GM03348 (cell line): ENCODE measurements at regions not wholly inside any gene's neighbourhood (a gene's known extent, or its start where the extent isn't known, plus 50 kb on each side); places are given as distances from the start of the nearest gene placed in this dataset.
"Not testable (repeated sequence)": the region's sequence is repeated elsewhere in the genome, so short reads cannot be mapped to it uniquely, and the experiment has no call there.

Experiments
- DNase-seq: peaks from one replicate; pipeline ENCODE4 v3.0.0; 2012; ENCODE audit warnings: low spot score

GRCh38 chr2:75432761-75433361, 127.9 kb downstream of the EVA1A start:
- peak; percentile 5 for DNase-seq

- DNase-seq = no peak
Observed at GRCh38 chr2:75431763-75432162, 129.0 kb downstream of the EVA1A start.

GRCh38 chr2:75431276-75431675, 129.5 kb downstream of the EVA1A start:
- no peak for DNase-seq

GRCh38 chr2:75430449-75430848, 130.3 kb downstream of the EVA1A start:
- DNase-seq = not testable (repeated sequence)

GRCh38 chr2:75428646-75429443, 131.9 kb downstream of the EVA1A start:
- DNase-seq = no peak

GRCh38 chr2:75428060-75428459, 132.7 kb downstream of the EVA1A start:
- no peak for DNase-seq

- peak; percentile 16 for DNase-seq
Observed at GRCh38 chr2:75424936-75425619, 135.7 kb downstream of the EVA1A start.

GRCh38 chr2:75421986-75422385, 138.8 kb downstream of the EVA1A start:
- DNase-seq = no peak

- no peak for DNase-seq
Observed at GRCh38 chr2:75416420-75417342, 144.1 kb downstream of the EVA1A start.

- no peak for DNase-seq
Observed at GRCh38 chr2:75415731-75416130, 145.0 kb downstream of the EVA1A start.

GRCh38 chr2:75415111-75415626, 145.6 kb downstream of the EVA1A start:
- DNase-seq = no peak

- DNase-seq = no peak
Observed at GRCh38 chr2:75411574-75411973, 149.2 kb downstream of the EVA1A start.

GRCh38 chr2:75410702-75411101, 150.0 kb downstream of the EVA1A start:
- DNase-seq = no peak

- DNase-seq = no peak
Observed at GRCh38 chr2:75408771-75409170, 152.0 kb downstream of the EVA1A start.

- DNase-seq = no peak
Observed at GRCh38 chr2:75407038-75407530, 153.7 kb downstream of the EVA1A start.

- DNase-seq = no peak
Observed at GRCh38 chr2:75406131-75406581, 154.6 kb downstream of the EVA1A start.

GRCh38 chr2:75405000-75405399, 155.7 kb downstream of the EVA1A start:
- no peak for DNase-seq

- peak; percentile 62 for DNase-seq
Observed at GRCh38 chr2:75403991-75404428, 156.7 kb downstream of the EVA1A start.

- no peak for DNase-seq
Observed at GRCh38 chr2:75396314-75396713, 164.4 kb downstream of the EVA1A start.

- not testable (repeated sequence) for DNase-seq
Observed at GRCh38 chr2:75394764-75395163, 166.0 kb downstream of the EVA1A start.

- DNase-seq = no peak
Observed at GRCh38 chr2:75390169-75390568, 170.6 kb downstream of the EVA1A start.
